OCI-LY3 (cell line): ENCODE measurements at regions not wholly inside any gene's neighbourhood (a gene's known extent, or its start where the extent isn't known, plus 50 kb on each side); places are given as distances from the start of the nearest gene placed in this dataset.
"Not testable (repeated sequence)": the region's sequence is repeated elsewhere in the genome, so short reads cannot be mapped to it uniquely, and the experiment has no call there.

Experiments
- EZH2phosphoT487 ChIP-seq: fragments of 200-600 bp; shearing (Covaris generic); IDR thresholded peaks from 2 replicates; pipeline ENCODE4 v1.6.1; 2018; ENCODE audit warnings: antibody characterized with exemption, mixed run types, low read depth
- TF ChIP-seq, protein P1 (sequence below): fragments of 200-600, 300-600 bp; sonication (generic); IDR thresholded peaks from 2 replicates; pipeline ENCODE4 v1.5.1; 2014; ENCODE audit warnings: antibody characterized with exemption, low read length, low read depth

DNA sequence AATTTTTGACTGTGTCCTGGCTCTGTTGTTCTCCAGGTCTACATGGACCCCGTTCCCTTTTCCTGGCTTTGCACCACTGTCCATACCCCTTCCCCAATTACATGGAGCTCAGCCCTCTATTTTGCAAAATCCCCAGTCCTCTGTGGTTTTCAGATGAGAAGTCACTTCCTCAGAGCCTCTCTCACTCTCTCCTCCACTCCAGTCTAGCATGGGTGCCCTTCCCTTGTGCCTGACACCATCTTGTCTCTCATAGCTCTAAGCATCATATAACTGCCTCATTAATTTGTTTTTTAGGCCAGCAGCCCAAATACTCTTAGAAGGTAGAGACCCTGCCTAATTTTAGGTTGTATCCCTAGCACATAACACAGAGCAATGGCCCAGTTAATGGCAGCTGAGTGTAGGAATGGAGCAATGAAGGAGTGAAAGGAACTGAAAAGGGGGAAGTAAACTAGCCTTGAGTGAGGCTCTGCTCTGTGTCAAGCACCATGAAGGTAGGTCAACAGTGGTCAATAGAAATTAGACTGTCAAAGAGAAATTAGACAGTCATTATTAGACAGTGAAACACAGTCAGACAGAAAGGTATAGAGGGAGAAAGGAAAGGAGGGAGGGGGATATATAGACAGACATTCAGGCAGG lies 97.7 kb downstream of the ARHGAP11B start:
- TF ChIP-seq, protein P1, sequence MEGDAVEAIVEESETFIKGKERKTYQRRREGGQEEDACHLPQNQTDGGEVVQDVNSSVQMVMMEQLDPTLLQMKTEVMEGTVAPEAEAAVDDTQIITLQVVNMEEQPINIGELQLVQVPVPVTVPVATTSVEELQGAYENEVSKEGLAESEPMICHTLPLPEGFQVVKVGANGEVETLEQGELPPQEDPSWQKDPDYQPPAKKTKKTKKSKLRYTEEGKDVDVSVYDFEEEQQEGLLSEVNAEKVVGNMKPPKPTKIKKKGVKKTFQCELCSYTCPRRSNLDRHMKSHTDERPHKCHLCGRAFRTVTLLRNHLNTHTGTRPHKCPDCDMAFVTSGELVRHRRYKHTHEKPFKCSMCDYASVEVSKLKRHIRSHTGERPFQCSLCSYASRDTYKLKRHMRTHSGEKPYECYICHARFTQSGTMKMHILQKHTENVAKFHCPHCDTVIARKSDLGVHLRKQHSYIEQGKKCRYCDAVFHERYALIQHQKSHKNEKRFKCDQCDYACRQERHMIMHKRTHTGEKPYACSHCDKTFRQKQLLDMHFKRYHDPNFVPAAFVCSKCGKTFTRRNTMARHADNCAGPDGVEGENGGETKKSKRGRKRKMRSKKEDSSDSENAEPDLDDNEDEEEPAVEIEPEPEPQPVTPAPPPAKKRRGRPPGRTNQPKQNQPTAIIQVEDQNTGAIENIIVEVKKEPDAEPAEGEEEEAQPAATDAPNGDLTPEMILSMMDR, result not testable (repeated sequence)
- not testable (repeated sequence) for TF ChIP-seq EZH2phosphoT487
